Glomerular visceral epithelial cell (primary cell): ENCODE measurements at regions not wholly inside any gene's neighbourhood (a gene's known extent, or its start where the extent isn't known, plus 50 kb on each side); places are given as distances from the start of the nearest gene placed in this dataset.

Source experiments
- DNase-seq: peaks from one replicate; pipeline ENCODE4 v3.0.0-alpha.2; 2016; ENCODE audit errors: extremely low spot score

DNA sequence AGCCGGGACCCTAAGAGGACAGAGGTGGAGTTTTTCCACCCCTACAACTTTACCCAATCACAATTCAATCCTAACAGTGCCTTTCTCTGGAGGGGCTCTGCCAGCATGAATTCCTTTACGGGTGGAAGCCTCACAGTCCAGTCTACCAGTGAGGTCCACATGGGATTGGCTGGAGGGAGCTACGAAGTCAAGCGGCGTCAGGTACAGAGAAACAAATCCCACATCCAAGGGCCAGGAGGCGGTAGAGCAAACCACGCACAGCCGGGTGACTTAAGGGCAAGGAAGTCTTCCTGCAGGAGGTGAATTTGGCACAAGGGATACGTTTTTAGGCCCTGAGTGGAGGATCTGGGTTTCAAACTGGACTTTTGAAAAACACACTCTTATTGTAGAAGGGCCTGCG, 199.6 kb downstream of the UQCRFS1 start:
- no peak for DNase-seq

- no peak for DNase-seq
Observed at GRCh38 chr19:29012457-29012856, 200.5 kb downstream of the UQCRFS1 start.

DNA sequence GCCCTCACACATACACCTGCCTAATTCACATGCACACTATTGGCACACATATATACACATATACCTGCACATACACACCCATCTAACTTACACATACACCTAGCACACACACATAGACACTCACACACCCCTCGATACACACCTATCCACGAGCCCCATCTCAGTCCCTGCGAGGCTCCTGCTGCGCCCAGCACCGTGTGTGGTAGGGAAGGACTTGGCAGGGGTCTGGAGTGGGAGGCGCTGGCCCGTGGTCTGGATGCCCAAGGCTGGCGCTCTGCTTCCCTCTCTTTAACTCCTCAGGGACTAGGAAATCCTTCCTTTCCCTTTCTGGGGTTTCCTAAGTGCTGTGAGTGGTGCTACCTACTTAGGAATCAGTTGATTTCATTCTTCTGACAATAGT, 202.7 kb downstream of the UQCRFS1 start:
- DNase-seq, result no peak

DNA sequence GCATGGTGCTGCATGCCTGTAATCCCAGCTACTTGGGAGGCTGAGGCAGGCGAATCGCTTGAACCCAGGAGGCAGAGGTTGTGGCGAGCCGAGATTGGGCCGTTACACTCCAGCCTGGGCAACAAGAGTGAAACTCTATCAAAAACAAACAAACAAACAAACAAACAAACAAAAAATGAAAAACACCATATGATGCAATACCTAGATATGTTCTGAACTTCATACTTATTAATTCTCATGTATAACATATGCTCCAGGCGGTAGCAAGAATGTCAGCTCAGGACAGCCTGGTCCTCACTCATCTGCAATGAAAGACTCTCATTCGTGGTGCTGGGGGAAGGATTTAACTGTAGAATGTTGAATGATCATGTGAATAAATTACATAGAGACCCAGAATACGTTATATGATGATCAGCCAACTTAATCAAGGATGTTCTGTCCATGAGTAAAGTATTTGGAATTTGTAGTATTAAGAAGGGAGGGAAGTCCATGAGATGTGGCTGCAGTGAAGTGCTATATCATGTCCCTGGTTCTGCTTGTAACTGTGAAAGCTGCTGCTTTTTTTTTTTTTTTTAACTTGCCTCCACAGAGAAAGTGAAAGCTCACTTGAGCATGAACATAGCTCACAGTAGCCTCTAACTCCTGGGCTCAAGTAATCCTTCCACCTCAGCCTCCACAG, 206.8 kb downstream of the UQCRFS1 start:
- DNase-seq, result peak; percentile 59

GRCh38 chr19:29004796-29005195, 208.2 kb downstream of the UQCRFS1 start:
- DNase-seq, result no peak

DNA sequence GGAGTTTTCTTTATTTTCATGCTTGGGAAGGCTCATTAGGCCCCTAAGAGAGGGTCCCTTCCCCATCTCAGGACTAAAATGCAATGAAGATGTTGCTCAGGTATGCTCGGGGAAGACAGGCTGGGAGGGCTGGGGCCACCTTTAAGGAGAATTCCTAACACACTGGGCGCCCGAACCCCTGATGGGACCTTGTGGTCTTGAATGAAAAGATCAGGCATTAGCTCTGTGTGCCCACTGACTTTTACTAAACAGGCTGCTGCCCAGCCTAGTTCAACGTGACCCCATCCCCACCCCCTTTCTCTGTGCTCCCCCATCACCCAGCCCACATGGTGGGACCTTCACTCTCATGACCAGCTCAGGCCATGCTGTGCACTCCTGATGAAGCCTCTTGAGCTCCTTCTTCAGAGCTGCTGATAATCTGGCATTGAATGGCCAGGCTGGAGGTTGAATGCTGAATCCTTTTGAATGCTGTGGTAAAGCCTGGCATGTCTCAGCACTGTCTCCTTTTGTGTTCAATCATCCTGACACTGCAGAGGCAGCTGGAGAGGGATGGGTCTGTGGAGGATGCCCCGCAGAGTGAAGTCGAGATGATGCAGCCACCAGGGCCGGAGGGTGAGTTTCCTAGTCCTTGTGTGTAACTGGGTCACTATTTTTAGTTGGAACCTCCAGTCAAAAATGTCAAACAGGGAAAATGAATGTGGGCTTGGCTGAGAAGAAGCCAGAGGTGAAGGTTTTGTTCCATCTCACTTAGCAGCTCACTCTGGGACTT, 209.1 kb downstream of the UQCRFS1 start:
- no peak for DNase-seq

- no peak for DNase-seq
Observed at GRCh38 chr19:29002336-29002735, 210.6 kb downstream of the UQCRFS1 start.

DNA sequence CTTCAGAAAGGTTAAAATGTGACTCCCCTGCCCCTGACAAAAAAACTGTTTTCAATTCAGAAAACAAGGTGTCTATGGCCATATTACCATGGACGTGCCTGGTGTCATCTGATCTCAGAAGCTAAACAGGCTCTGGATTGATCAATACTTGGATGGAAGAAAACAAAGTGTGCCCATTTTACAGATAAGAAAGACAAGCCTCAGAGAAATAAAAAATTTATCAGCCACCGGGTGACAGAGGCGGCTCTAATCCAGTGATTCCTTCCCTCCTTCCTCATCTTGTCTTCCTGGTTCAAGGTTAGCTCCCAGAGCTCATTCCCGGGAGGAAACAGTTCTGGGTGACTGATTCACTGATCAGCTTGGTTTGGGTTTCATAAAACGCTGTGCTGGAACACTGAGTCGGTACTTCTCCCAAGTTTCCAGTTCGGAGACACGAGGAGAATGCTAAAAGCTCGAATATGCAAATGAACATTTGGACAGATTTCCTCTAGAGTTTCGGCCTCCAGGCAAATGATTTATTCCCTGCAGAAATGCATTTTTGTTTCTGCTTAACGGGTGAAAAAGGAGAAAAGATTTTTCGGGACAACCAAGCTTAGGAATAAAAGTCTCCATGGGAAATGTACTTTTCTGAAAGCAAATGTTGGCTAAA, 211.2 kb downstream of the UQCRFS1 start:
- DNase-seq, result peak; percentile 28

DNA sequence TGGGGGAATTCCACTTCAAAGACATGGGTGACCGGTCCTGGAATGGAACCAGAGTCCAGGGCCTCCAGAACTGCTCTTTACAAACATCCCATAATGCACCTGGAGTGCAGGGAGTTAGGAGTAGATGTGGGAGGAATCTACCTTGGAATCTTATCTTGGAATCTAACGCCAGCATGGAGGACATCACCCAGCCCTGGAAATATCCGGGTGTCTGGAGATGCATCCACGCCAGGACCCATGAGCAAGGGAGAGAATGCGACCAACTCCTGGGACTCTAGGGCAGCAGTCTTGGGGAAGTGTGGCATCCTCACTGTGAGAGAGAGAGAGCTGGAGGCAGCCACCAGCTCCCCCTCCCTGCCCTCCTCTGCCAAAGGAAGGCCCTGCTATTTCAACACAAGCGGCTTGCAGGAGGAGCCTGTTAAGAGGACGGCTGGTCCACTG, 211.8 kb downstream of the UQCRFS1 start:
- DNase-seq, result peak; percentile 58

- DNase-seq, result no peak
Observed at GRCh38 chr19:28999724-29000433, 213.1 kb downstream of the UQCRFS1 start.

GRCh38 chr19:28998974-28999373, 214.0 kb downstream of the UQCRFS1 start:
- no peak for DNase-seq

- peak; percentile 88 for DNase-seq
Observed at GRCh38 chr19:28997866-28998265, 215.1 kb downstream of the UQCRFS1 start.

DNA sequence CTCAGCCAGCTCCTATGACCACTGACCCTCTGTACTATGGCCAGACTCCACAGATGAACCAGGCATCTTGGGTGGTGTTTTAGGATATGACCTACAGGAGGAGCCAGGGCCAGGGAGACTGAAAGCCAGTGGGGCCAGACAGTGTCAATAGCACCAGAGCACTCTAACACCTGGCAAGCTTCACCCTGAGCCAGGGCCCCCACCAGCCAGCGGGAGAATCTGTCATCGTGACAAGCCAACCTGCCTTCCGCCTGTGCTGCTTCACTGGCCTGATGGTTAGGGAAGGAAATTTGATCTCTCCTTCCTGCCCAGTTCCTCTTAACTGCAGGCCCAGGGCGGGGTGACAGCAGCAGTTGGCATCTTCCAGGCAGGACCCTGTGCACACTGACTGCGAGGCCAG, 222.4 kb downstream of the UQCRFS1 start:
- no peak for DNase-seq

DNA sequence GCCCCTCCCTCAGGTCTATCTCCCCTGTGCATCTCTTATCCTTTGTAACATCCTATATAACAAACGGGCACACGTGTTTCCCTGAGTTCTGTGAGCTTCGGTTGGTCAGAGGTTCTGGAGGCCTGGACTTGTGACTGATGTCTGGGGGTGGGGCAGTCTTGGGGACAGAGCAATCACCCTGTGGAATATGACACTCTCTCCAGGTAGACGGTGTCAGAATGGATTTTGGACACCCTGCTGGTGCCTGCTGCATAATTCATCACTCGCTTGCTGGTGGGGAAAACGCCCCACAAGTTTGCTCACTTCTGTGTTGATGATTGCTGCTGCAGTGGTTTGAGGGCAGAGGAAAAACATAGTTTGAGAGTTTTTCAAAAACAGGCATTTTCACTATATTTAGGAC, 223.2 kb downstream of the UQCRFS1 start:
- no peak for DNase-seq

GRCh38 chr19:28988066-28988465, 224.9 kb downstream of the UQCRFS1 start:
- no peak for DNase-seq

DNA sequence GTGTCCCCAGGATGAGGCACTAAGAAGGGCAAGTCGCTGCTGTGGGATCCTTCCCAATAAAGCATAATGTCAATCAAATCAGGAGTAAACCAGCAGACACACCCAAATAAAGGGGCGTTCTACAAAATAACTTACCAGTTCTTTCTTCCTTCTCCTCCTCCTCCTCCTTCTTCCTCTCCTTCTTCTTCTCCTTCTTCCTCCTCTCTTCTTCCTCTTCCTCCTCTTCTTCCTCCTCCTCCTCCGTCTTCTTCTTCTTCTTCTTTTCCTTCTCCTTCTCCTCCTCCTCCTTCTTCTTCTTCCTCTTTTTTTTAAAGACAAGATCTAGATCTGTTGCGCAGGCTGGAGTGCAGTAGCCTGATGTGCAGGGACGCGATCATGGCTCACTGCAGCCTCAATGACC, 225.8 kb downstream of the UQCRFS1 start:
- DNase-seq, result no peak

- no peak for DNase-seq
Observed at GRCh38 chr19:28985201-28985600, 227.8 kb downstream of the UQCRFS1 start.

- DNase-seq, result no peak
Observed at GRCh38 chr19:28984315-28984714, 228.6 kb downstream of the UQCRFS1 start.

GRCh38 chr19:28983430-28983829, 229.5 kb downstream of the UQCRFS1 start:
- no peak for DNase-seq

- DNase-seq, result no peak
Observed at GRCh38 chr19:28981994-28982393, 231.0 kb downstream of the UQCRFS1 start.

GRCh38 chr19:28981518-28981917, 231.4 kb downstream of the UQCRFS1 start:
- no peak for DNase-seq

- DNase-seq, result peak; percentile 74
Observed at GRCh38 chr19:28980236-28980868, 232.6 kb downstream of the UQCRFS1 start.
